Mesodermal cell (in vitro differentiated cells): ENCODE measurements at regions not wholly inside any gene's neighbourhood (a gene's known extent, or its start where the extent isn't known, plus 50 kb on each side); places are given as distances from the start of the nearest gene placed in this dataset.

Source experiments
- H3K27ac ChIP-seq: 2 replicates; pipeline ENCODE4 v1.7.0; 2013; ENCODE audit warnings: mild to moderate bottlenecking, low read depth, low read length, moderate library complexity; ENCODE audit not compliant: severe bottlenecking
- H3K36me3 ChIP-seq: 2 replicates; pipeline ENCODE4 v1.7.1; 2013; ENCODE audit warnings: mild to moderate bottlenecking, low read length, moderate library complexity; ENCODE audit not compliant: control insufficient read depth, insufficient read depth
- H3K4me1 ChIP-seq: one replicate; pipeline ENCODE4 v1.7.1; 2013; ENCODE audit warnings: mild to moderate bottlenecking, low read length; ENCODE audit not compliant: insufficient read depth, control insufficient read depth, poor library complexity, severe bottlenecking
- H3K4me3 ChIP-seq: 2 replicates; pipeline ENCODE4 v1.7.0; 2013; ENCODE audit warnings: low read length, control low read depth, mild to moderate bottlenecking; ENCODE audit not compliant: insufficient read depth, poor library complexity, severe bottlenecking; ENCODE audit errors: extremely low read depth
- H3K9me3 ChIP-seq: 2 replicates; pipeline ENCODE4 v1.7.1; 2013; ENCODE audit warnings: mild to moderate bottlenecking, low read length, moderate library complexity; ENCODE audit not compliant: control insufficient read depth
- WGBS, 2 experiments: methylation state at CpG; one replicate each; pipeline ENCODE4 v1.1.5; 2013; ENCODE audit warnings: missing lambda C conversion rate in 2 of 2; ENCODE audit not compliant: insufficient coverage in 2 of 2; 5-methylcytosine and 5-hydroxymethylcytosine counted together

- Histone ChIP-seq H3K9me3 (no peaks in the 10 kb centered on the region), H3K27ac (no peak overlapping the region), H3K36me3 (no peaks in the 10 kb centered on the region), H3K4me3 (no peak overlapping the region), H3K4me1 (no peaks in the 10 kb centered on the region)
- 33 to 80% methylated on average over 1 of the region's 2 CpGs for WGBS, 2 experiments
These were observed 269.0 kb upstream of the CLEC14A start for GRCh38 chr14:38524636-38525509.

DNA sequence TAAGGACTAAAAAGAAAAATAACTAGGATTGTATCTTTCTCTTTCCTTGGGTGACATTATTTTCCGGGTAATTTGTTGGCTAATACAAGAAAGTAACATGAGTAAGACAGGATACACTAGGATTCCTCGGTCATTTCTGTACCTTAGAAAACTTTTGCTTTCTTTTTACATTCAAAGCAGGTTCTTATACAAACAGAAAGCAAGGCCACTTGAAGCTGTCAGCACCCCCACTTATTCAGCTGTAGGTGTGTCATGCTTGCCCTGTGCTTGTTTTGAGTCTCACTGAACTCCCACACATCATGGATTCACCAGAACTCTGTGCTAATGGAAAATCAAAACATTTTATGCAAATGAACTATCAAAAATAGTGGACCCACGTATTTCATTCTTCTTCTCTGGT, 266.8 kb upstream of the CLEC14A start:
- Histone ChIP-seq H3K4me3 (no peak overlapping the region), H3K36me3 (no peaks in the 10 kb centered on the region), H3K4me1 (no peaks in the 10 kb centered on the region), H3K9me3 (no peaks in the 10 kb centered on the region), H3K27ac (no peak overlapping the region)
- 100% methylated on average over 2 of the region's 3 CpGs; no CpG with 5 or more reads in 1 of the 2 experiments for WGBS, 2 experiments

DNA sequence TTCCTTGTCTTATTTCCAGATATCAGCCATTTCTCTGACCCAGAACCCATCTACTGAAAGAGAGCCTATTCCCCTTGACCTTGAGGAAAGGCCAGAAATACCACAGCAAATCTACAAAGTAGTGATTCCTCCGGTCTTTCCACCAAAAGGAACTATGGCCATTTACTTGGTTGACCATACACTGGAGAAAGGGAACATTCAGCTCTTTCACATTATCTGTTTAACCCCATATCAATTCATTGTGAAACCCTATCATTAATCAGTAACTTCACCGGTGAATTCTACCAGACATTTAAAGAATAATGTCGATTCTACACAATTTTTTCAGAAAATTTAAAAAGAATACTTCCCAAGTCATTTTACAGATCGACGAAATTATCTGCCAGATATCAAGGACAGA, 265.7 kb upstream of the CLEC14A start:
- no peaks in the 10 kb centered on the region for H3K4me1 ChIP-seq
- no peaks in the 10 kb centered on the region for H3K36me3 ChIP-seq
- H3K27ac ChIP-seq: no peak overlapping the region
- H3K4me3 ChIP-seq: no peak overlapping the region
- H3K9me3 ChIP-seq: no peaks in the 10 kb centered on the region
- WGBS, 2 experiments: 92 to 93% methylated on average over 4 to 5 of the region's 5 CpGs

- Histone ChIP-seq H3K36me3 (no peaks in the 10 kb centered on the region), H3K4me1 (no peaks in the 10 kb centered on the region), H3K9me3 (no peaks in the 10 kb centered on the region), H3K27ac (no peak overlapping the region), H3K4me3 (no peak overlapping the region)
- WGBS, 2 experiments: 86 to 88% methylated on average over 1 of the region's 2 CpGs
These were observed 261.5 kb upstream of the CLEC14A start for GRCh38 chr14:38517426-38517825.

DNA sequence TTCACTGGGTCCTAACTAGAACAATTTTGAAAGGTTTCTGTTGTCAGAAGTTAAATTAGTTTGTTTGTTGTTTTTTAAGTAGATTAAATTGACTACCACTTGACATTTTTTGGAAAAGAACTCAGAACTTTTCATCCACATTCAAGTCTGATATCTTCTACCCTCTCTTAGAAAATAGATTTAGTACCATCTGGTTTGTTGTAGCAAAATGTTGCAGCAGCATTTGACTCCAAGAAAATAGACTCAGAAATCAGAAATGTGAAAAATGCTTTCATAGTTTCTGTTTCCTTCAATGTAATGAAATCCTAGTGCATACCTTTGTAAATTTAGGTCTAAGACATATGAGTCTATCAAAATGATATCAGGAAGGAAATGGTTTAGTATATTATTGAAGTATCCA, 256.3 kb upstream of the CLEC14A start:
- H3K9me3 ChIP-seq: no peaks in the 10 kb centered on the region
- no peaks in the 10 kb centered on the region for H3K36me3 ChIP-seq
- H3K27ac ChIP-seq: no peak overlapping the region
- H3K4me3 ChIP-seq: no peak overlapping the region
- H3K4me1 ChIP-seq: no peaks in the 10 kb centered on the region

- no peaks in the 10 kb centered on the region for H3K9me3 ChIP-seq
- H3K4me3 ChIP-seq: no peak overlapping the region
- no peaks in the 10 kb centered on the region for H3K36me3 ChIP-seq
- no peaks in the 10 kb centered on the region for H3K4me1 ChIP-seq
- no peak overlapping the region for H3K27ac ChIP-seq
These were observed 251.4 kb upstream of the CLEC14A start for GRCh38 chr14:38507299-38507698.

- WGBS, 2 experiments: 50 to 77% methylated on average over 1 of the region's 1 CpG
- Histone ChIP-seq H3K4me3 (no peak overlapping the region), H3K27ac (no peak overlapping the region), H3K4me1 (no peaks in the 10 kb centered on the region), H3K9me3 (no peaks in the 10 kb centered on the region), H3K36me3 (no peaks in the 10 kb centered on the region)
These were observed 250.0 kb upstream of the CLEC14A start for GRCh38 chr14:38505973-38506249.

DNA sequence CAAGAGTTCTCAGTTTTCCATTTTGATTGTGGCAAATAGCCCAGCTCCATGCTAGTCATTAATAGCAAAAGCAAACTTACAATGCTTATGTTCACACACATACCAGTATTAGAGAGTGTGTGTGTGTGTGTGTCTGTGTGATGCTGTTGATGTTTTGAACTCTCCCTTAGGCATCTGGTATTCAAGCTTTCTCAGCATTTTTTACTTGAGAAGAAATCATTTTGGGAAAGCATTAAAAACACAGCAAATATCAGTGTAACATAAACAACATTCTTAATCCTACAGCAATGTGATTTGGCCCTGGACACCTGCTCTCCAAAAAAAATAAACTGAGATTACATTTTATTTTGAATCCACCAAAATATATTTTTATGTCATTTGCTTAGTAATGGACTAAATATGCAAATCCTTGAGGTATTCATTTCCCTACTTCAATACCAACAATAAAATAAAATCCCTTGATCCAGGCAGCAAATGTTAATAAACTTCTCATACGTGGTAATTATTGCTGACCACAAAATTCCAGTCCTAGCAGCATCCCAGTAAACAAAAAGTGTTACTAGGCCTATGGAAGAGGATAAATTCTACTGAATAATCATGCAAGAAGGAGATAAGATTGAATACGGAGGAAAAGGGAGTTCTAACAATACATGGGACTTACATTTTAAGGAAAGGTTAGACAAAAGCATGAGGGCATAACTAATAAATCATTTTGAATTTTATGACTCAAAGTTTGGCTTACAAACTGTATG, 249.5 kb upstream of the CLEC14A start:
- H3K36me3 ChIP-seq: no peaks in the 10 kb centered on the region
- H3K27ac ChIP-seq: no peak overlapping the region
- H3K4me1 ChIP-seq: no peaks in the 10 kb centered on the region
- no peaks in the 10 kb centered on the region for H3K9me3 ChIP-seq
- 100% methylated on average over 1 of the region's 2 CpGs; no CpG with 5 or more reads in 1 of the 2 experiments for WGBS, 2 experiments
- H3K4me3 ChIP-seq: no peak overlapping the region

DNA sequence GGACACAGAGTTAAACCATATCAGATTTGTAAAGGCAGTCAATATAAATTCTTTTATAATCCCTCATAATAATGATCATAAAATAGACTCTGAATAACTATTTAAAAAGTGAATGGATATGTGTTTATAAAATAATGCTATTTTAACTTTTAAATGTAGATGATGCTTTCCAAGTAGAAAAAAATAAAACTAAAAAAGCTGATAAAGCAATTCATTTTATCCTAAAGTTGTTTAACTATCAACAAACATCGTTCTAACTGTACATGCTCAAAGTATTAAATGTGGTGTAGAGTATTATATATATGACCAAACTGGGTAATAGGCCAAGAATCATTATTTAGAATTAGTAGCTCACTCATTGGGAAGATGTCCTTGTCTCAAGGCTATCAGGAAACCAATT, 248.3 kb upstream of the CLEC14A start:
- Histone ChIP-seq H3K36me3 (no peaks in the 10 kb centered on the region), H3K27ac (no peak overlapping the region), H3K4me1 (no peaks in the 10 kb centered on the region), H3K4me3 (no peak overlapping the region), H3K9me3 (no peaks in the 10 kb centered on the region)
- WGBS, 2 experiments: no CpG with 5 or more reads among the region's 1 CpG

GRCh38 chr14:38502239-38502638, 246.3 kb upstream of the CLEC14A start:
- no peak overlapping the region for H3K4me3 ChIP-seq
- H3K4me1 ChIP-seq: no peaks in the 10 kb centered on the region
- H3K27ac ChIP-seq: no peak overlapping the region
- H3K36me3 ChIP-seq: no peaks in the 10 kb centered on the region
- H3K9me3 ChIP-seq: no peaks in the 10 kb centered on the region
- 80% methylated on average over 1 of the region's 2 CpGs; no CpG with 5 or more reads in 1 of the 2 experiments for WGBS, 2 experiments

GRCh38 chr14:38500125-38500524, 244.2 kb upstream of the CLEC14A start:
- Histone ChIP-seq H3K4me1 (no peaks in the 10 kb centered on the region), H3K9me3 (no peaks in the 10 kb centered on the region), H3K36me3 (no peaks in the 10 kb centered on the region), H3K4me3 (no peak overlapping the region), H3K27ac (no peak overlapping the region)
